HL-60 (cell line): ENCODE measurements at regions not wholly inside any gene's neighbourhood (a gene's known extent, or its start where the extent isn't known, plus 50 kb on each side); places are given as distances from the start of the nearest gene placed in this dataset.

Experiments used
- CTCF ChIP-seq: IDR thresholded peaks from one replicate; pipeline ENCODE4 v1.5.1; 2011; ENCODE audit warnings: low read length, control low read depth, inconsistent platforms; ENCODE audit not compliant: insufficient read depth
- GABPA ChIP-seq: IDR thresholded peaks from 2 replicates; pipeline ENCODE4 v1.6.1; 2012; ENCODE audit warnings: low read depth
- POLR2AphosphoS5 ChIP-seq: IDR thresholded peaks from 2 replicates; pipeline ENCODE4 v1.6.1; 2012; ENCODE audit warnings: low read depth
- REST ChIP-seq: IDR thresholded peaks from 2 replicates; pipeline ENCODE4 v1.6.1; 2012; ENCODE audit warnings: low read depth; ENCODE audit not compliant: insufficient replicate concordance
- SPI1 ChIP-seq: IDR thresholded peaks from 2 replicates; pipeline ENCODE4 v1.6.1; 2012; ENCODE audit warnings: low read depth, mild to moderate bottlenecking, borderline replicate concordance

GRCh38 chr11:112465433-112466024 lies 204.9 kb upstream of the PLET1 start:
- TF ChIP-seq CTCF (no peak), GABPA (no peak), POLR2AphosphoS5 (no peak), REST (no peak), SPI1 (no peak)
